ENCODE measurements at regions not wholly inside any gene's neighbourhood (a gene's known extent, or its start where the extent isn't known, plus 50 kb on each side); places are given as distances from the start of the nearest gene placed in this dataset.
"Not testable (repeated sequence)": the region's sequence is repeated elsewhere in the genome, so short reads cannot be mapped to it uniquely, and the experiment has no call there.

DNA sequence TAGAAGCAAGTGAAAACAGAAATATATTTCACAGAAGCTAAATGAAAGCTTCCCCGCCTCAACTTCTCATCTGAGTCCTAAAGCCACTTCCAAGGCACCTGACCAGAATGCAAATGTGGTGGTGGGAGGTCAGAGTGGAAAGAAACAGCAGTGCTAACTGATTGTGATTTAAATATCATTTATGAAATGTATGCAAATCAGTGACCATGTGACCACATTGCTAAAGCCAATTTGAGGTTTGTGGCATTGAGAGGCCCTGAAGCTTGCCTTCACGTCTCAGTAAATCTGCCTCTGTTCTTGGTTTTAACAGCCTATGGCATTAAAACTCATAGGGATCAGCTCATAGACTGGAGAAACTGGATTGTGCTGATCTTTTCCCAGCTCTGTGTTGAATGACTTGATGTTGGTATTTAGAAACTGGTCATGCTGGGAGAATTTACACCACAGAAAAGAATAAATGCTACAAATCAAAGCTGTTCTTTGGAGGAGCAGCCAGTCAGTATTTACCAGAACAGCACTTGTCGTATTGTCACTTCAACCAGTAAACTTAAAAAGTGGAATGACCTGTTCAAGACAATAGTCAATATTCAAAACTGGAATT lies 481.4 kb upstream of the ALCAM start:
- no peak for DNase-seq (ENCODE audit: low read depth in 2 of 3, low spot score in 1 of 3)

DNA sequence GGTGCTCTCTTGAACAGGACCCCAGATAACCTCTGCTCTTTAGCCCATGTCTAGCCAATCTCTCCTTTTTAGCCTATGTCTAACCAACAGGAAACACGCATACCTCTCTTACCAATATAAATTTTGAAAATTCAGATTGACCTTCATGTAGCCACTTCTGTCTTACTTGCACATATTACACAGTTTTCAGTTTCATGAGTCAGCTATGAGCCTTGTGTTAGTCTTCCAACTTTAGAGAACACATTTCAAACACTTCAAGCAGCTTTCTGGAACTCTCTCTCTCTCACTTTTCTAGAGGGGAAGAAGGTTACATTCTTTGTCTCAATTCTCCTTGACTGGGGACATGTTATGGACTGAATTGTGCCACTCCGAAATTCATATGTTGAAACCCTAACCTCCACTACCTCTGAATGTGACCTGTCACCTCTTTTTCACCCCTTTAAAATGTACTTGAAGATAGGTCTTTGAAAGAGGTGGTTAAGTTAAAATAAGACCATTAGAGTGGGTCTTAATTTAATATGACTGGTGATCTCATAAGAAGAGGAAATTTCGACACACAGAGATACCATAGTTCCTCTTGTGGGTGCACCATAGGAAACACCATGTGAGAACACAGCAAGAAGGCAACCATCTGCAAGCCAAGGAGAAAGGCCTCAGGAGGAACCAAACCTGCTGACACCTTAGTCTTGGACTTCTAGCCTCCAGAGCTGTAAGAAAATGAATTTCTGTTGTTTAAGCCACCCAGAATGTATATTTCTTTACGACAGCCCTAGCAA lies 480.3 kb upstream of the ALCAM start:
- DNase-seq (ENCODE audit: low read depth in 2 of 3, low spot score in 1 of 3), result no peak

DNA sequence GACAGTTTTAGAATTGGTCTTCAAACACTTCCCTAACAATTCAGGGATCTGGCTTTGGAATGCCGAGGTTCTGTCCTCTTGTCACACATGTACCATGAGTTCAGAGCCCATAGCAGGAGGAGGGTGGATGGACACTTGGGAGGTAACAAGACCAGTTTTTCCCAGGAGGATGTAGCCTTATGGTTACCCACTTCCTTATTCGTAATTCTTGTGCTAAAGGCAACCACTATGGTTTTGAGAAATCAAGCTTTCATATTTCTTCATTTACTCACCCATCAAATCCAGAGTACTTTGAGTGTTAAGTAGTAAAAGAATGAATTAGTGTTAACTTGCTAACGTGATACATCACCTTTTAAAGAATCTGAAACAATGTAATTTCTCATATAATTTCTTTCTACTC lies 479.6 kb upstream of the ALCAM start:
- no peak for DNase-seq (ENCODE audit: low read depth in 2 of 3, low spot score in 1 of 3)

DNA sequence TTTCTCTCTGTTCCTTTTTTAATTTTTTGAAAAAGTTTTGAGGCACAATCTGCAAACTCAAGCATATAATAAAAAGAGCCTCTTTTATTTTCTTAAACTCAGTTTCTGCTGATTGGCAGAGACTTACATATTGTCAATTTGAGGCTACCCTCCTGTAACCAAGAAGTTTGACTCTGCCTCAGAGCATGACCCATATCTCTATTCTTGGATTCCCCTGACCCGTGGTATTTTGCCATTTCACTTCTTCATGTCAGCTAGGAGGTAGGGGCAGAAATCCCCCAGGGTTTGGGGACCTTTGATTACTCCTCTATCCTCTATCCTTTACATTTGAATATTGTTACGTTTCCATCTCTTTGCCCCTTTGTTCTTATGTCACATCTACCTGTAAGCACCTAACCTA lies 479.1 kb upstream of the ALCAM start:
- no peak for DNase-seq (ENCODE audit: low read depth in 2 of 3, low spot score in 1 of 3)

DNA sequence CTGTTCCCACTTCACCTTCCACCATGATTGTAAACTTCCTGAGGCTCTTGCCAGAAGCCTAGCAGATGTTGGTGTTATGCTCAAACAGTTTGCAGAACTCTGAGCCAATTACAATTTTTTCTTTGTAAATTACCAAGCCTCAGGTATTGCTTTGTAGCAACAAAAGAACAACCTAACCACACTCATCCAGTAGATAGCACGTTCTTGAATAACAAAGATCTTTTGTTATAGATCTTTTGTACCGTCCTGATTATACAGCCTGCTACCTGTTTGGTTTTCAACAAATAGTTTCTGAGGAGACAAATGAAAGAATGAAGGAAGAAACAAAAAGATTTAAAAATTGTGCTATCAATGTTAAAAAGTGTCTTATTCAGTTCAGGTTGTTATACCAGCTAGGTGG lies 474.7 kb upstream of the ALCAM start:
- no peak for DNase-seq (ENCODE audit: low read depth in 2 of 3, low spot score in 1 of 3)

DNA sequence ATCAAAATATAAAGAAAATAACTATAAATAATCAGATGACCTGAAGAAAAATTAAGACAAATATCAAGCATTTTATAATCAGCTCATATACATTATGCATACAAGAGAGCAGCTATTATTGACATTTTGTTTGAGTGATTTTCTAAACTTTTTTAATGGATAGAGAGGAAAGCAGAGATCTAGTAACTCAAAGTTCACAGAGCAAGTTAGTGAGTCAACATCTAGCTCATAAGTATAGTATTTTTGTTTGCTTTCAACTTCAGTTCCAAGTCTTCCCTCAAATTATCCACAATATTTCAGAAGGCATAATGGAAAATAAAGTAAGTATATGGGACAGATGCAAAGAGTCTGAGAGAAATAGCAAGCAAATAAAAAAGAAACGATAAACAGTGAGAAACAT lies 470.1 kb upstream of the ALCAM start:
- DNase-seq (ENCODE audit: low read depth in 2 of 3, low spot score in 1 of 3), result no peak

DNA sequence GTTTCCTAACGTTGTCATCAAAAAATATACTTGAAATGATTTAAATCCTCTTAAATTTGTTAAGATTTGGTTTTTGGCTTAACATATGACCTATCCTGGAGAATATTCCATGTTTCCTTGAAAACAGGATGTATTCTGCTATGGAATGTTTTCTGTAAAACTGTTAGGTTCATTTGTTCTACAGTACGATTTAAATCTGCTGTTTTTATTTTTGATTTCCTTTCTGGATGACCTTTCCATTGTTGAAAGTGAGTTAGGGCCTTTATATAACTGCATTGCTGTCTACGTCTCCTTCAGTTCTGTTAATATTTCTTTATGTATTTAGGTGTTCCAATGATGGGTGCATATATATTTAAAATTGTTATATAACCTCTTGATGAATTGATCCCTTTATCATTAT lies 465.3 kb upstream of the ALCAM start:
- no peak for DNase-seq (ENCODE audit: low read depth in 2 of 3, low spot score in 1 of 3)

DNA sequence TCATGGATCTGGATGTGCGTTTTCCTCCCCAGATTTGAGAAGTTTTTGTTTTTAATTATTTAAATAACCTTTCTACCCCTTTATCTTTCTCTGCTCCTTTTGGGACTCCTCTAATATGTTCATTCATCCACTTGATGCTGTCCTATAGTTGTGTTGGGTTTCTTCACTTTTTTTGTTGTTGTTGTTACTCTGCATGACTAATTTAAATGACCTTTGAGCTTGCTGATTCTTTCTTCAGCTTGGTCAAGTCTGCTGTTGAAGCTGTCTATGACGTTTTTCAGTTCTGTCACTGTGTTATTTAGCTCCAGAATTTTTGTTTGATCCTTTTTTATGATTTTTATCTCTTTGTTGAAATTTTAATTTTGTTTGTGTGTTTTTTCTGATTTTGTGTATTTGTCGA lies 463.6 kb upstream of the ALCAM start:
- DNase-seq (ENCODE audit: low read depth in 2 of 3, low spot score in 1 of 3), result no peak

DNA sequence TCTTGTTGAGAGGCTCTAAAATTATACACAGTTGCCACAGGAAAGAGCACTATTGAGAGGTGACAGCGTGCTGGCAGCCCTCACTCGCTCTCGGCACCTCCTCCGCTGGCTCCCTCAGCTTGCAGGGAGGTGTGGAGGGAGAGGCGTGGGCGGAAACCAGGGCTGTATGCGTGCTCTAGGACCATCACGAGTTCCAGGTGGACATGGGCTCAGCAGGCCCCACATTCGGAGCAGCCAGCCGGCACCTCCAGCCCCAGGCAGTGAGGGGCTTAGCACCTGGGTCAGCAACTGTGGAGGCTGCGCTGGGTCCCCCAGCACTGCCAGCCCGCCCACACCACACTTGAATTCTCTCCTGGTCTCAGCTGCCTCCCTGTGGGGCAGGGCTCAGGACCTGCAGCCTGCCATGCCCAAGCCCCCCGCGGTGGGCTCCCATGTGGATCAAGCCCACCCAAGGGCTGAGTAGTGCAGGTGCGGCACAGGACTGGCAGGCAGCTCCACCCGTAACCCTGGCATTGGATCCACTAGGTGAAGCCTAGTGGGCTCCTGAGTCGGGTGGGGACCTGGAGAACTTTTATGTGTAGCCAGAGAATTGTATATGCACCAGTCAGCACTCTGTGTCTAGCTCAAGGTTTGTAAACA lies 460.6 kb upstream of the ALCAM start:
- no peak for DNase-seq (ENCODE audit: low read depth in 2 of 3, low spot score in 1 of 3)

DNA sequence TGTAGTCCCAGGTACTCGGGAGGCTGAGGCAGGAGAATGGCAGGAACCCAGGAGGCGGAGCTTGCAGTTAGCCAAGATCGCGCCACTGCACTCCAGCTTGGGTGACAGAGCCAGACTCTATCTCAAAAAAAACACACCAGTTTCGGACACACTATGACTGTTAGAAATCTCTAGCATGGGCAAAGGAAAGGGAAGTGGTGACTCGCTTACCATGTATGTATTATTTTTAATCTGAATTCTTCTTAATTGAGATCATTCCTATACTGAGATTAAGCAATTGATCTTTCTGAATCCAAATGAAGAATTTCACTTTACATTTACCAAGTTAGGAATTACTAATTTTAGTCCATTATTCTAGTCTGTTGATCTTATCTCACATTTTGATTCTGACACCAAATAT lies 459.2 kb upstream of the ALCAM start:
- DNase-seq (ENCODE audit: low read depth in 2 of 3, low spot score in 1 of 3), result no peak

DNA sequence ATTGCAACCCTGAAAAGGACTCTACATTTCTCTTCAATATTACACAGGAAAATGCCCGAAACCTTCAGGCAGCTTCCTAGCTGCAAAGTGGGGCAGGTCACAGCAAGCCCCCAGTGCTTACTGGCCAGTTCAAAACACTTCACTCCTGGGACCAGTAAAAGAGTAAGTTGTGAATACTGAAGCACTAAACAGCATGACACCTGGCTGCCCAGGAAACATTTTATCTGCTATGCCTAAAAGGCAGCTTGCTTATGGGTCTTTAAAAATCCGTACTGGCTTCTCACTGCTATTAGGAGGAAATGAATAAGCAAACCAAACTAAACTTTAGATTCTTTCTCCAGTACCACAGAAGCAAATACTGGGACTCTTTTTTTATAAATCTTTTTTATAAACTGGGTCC lies 457.9 kb upstream of the ALCAM start:
- no peak for DNase-seq (ENCODE audit: low read depth in 2 of 3, low spot score in 1 of 3)

DNA sequence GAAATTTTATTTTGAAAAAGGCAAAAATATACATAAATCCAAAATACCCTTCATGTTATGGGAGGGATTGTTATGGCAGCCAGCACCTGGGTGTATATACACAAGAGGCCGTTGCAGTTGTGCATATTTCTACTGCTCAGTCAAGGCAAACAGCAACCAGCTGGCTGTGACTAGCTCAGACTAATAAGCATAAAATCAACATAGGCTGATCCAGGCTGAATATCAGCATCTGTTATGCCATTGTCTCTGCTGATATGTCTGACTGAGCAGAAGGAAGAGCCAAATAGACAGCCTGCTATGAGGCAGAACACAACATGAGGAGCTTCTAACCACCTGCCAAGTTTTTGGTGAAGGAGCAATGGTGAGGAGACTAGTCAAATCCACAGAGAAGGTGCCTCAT lies 457.5 kb upstream of the ALCAM start:
- DNase-seq (ENCODE audit: low read depth in 2 of 3, low spot score in 1 of 3), result no peak

DNA sequence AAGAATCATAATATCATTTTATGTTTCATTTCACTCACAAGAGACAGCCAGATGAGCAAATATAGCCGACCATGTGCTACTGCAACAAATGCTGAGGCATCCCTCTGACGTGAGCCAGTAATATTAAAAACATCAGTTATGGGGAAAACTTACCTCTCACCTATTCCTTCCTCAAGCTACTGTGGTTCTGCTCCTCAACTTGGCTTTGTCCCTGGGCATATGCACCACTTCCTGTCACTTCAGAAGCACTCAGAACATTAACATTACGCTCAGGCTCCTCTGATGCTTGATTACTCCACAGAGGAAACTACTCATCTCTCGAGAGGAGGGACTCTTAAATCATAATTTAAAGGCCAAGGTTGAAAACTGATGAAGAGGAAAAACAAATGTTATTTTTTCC lies 457.0 kb upstream of the ALCAM start:
- no peak for DNase-seq (ENCODE audit: low read depth in 2 of 3, low spot score in 1 of 3)

DNA sequence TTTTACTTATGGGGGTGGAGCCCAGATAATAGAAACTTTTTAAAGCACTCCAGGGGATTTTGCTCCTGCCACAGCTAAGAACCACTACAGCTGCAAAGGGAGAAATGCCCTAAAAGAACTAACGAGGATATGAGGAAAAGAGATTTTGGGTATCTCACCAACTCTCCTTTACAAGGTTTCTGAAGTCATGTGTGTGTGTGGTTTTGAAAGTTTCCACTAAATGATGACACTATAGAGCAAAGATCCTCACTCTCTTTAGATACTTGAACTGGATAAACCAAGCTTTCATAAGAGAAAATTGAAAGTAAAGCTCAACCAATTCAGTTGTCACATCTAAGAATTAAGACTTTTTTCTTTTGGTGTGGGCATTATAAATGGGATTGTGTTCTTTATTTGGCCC lies 455.3 kb upstream of the ALCAM start:
- DNase-seq (ENCODE audit: low read depth in 2 of 3, low spot score in 1 of 3), result no peak

DNA sequence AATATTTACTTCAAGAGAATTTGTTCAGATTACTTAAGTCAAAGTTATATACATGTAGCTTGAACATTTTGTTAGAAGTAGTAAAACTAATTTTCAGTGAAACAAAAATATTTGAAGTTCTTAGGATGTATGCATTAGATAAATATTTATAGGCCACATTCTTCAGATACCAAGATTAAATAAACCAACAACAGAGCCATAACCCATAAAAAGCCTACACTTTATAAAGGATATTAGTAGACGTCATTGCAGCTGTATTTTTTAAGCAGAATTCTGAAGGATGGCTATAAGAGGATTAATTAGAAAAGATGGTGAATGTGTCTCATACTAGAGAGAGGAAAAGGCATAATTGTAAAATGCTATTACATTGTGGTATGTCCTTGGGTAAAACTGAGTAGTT lies 449.7 kb upstream of the ALCAM start:
- DNase-seq (ENCODE audit: low read depth in 2 of 3, low spot score in 1 of 3), result no peak

DNA sequence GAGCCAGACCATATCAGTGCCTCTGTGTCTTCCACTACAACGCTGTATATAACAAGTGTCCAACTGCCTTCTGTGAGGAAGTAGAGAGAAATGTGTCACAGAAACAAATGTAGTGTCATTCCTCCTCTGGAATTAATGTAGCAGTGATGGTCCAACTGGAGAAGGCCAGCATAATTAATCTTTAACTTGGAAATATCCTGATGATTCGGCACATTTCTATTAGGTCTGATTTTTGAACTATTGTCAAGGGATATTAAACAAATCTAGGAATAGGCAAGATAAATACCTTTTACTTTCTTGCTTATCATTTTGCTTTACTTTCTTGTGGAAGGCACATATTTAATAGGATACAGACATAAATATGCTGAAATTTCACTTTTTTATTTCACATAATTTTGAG lies 446.2 kb upstream of the ALCAM start:
- no peak for DNase-seq (ENCODE audit: low read depth in 2 of 3, low spot score in 1 of 3)

DNA sequence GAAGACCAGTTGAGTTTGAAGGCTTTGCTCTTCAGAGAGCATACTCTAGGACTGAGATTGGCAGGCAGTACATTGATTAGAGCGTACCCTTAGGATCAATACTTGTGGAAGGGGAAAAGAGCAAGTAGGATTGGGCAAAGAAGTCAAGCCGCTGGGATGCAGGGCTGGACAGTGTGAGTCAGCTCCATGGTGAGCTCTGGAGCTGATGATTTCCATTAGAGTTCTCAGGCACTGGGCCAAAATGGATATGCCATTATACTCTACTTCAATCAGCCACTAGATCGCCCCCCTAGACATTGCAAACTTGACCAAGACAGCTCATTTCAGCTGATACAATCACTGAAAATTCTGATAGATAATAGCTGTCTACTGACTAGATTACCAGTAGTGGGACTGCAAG lies 432.7 kb upstream of the ALCAM start:
- DNase-seq (ENCODE audit: low read depth in 2 of 3, low spot score in 1 of 3), result no peak

DNA sequence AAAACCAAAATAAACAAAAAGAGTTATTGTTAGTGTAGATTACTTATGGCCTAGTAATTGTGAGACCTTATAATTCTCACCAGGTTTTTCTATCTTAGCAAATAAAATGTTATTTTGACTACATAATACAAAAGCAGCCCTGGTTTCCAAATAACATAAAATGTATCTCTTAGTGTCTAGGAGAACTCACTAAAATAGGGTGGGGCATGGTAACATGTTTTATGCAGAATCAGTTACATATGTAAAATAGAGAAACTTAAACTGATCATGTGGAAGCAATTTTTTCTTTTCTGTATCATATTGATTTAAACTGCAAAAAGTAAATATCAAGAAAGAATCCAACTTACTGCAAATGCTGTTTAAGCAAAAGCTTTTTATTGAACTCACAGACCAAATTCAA lies 431.1 kb upstream of the ALCAM start:
- DNase-seq (ENCODE audit: low read depth in 2 of 3, low spot score in 1 of 3), result no peak

DNA sequence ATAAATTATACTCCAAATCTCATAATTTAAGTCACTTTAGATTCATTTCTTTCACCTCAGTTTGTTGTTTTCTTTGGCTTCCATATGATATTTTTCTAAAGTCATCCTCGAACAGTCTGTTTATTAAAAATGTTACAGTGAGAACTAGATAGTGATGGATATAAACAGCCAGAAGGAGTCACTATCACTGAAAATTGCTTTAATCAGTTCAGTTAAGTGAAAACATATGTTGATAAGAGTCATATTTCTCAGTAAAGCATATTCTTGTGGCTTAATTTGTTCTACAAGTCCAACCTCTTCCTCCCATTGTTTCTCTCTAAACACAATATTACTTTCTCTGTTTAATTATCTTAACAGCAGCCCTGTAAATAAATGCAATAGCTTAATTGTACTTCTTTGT lies 427.5 kb upstream of the ALCAM start:
- DNase-seq (ENCODE audit: low read depth in 2 of 3, low spot score in 1 of 3), result no peak

DNA sequence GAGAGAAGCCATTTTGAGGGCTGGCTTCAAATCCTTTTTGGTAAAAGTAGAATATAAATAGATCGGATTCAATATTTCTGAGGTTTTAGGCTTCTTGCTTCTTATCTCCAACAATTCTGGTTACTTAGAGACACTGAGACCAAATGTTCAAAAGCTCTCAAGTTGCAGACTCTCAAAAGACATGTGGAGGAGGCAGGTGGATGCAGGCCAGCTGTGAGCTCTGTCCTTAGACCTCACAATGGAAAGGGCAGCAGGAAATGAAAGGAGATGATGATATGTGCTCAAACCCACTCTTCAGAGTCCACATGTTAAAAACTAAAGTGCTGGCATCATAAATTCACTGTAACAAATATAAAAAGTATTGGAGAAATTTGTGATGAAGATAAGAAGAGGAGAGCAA lies 424.9 kb upstream of the ALCAM start:
- no peak for DNase-seq (ENCODE audit: low read depth in 2 of 3, low spot score in 1 of 3)

DNA sequence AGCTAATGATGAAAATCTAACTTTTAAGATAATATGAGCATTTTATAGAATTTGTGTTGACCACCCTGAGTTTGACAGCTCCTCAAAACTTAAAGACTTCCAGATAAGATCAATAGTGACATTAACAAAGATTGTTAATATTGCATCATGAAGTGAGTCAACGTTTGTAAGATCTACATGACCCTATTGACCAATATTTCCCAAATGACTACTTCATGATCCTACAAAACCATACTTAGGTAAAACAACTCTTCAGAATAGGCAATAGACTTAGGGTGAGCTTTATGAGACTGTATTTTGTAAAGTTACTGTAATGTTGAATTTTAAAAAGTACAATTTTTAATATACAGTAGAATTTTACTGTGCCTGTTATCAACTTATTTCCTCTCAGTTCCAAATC lies 422.7 kb upstream of the ALCAM start:
- DNase-seq (ENCODE audit: low read depth in 2 of 3, low spot score in 1 of 3), result no peak

DNA sequence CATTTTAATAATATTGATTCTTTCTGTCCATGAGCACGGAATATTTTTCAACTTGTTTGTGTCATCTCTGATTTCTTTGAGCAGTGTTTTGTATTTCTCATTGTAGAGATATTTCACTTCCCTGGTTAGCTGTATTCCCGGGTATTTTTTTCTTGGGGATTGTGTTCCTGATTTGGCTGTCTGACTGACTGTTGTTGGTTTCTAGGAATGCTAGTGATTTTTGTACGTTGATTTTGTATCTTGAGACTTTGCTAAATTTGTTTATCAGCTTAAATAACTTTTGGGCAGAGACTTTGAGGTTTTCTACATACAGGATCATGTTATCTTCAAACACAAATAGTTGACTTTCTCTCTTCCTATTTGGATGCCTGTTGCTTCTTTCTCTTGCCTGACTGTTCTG lies 418.8 kb upstream of the ALCAM start:
- no peak for DNase-seq (ENCODE audit: low read depth in 2 of 3, low spot score in 1 of 3)

DNA sequence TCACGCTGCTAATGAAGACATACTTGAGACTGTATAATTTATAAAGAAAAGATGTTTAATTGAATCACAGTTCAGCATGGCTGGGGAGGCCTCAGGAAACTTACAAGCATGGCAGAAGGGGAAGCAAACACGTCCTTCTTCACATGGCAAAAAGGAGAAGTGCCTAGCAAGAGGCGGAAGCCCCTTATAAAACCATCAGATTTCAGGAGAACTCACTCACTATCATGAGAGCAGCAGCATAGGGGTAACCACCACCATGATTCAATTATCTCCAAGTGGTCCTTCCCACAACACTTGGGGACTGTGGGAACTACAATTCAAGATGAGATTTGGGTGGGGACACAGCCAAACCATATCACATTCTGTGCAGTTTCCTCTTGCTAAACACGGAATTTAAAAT lies 416.9 kb upstream of the ALCAM start:
- not testable (repeated sequence) for DNase-seq (ENCODE audit: low read depth in 2 of 3, low spot score in 1 of 3)

All from stimulated activated CD4-positive, alpha-beta T cell treated with anti-CD3 and anti-CD28 coated beads, Interleukin-12 subunit alpha, Interleukin-12 subunit beta, amount 100 ng/mL, for 48 hours (primary cell).